ENCODE measurements at regions not wholly inside any gene's neighbourhood (a gene's known extent, or its start where the extent isn't known, plus 50 kb on each side); places are given as distances from the start of the nearest gene placed in this dataset.
"Not testable (repeated sequence)": the region's sequence is repeated elsewhere in the genome, so short reads cannot be mapped to it uniquely, and the experiment has no call there.

DNA sequence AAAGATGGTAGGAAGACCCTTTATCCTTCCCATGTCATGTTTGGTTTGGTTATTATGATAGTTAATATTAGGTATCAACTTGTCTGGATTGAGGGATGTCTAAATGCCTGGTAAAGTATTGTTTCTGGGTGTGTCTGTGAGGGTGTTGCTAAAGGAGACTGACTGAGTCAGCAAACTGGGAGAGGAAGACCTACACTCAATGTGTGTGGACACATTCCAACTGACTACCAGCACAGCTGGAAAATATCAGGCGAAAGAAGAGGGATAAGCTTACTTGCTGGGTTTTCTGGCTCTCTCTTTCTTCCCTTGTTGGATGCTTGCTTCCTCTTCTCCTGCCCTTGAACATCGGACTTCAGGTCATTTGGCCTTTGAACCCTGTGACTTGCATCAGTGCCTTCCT, 1227.6 kb upstream of the EPHA6 start:
- DNase-seq = peak; percentile 11

DNA sequence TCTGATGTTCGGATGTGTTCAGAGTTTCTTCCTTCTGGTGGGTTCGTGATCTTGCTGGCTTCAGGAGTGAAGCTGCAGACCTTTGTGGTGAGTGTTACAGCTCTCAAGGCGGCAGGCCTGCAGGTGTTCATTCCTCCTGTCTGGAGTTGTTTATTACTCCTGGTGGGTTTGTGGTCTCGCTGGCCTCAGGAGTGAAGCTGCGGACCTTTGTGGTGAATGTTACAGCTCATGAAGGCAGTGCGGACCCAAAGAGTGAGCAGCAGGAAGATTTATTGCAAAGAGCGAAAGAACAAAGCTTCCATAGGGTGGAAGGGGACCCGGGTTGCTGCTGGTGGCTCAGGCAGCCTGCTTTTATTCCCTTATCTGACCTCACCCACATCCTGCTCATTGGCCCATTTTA, 1226.8 kb upstream of the EPHA6 start:
- DNase-seq = not testable (repeated sequence)

DNA sequence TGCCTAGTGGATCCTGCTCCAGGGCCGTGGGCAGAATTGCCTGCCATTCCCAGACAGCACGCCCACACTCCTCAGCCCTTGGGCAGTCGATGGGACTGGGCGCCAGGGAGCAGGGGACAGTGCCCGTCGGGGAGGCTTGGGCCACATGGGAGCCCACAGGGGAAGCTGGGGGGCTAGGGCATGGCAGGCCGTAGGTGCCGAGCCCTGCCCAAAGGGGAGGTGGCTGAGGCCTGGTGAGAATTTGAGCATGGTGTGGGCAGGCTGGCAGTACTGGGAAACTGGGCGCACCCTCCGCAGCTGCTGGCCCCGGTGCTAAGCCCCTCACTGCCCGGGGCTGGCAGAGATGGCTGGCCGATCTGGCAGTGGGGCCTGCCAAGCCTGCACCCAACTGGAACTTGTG, 1225.9 kb upstream of the EPHA6 start:
- DNase-seq = no peak

- no peak for DNase-seq
Measured at GRCh38 chr3:95595416-95596075, 1218.8 kb upstream of the EPHA6 start.

- no peak for DNase-seq
Measured at GRCh38 chr3:95607926-95608325, 1206.5 kb upstream of the EPHA6 start.

DNA sequence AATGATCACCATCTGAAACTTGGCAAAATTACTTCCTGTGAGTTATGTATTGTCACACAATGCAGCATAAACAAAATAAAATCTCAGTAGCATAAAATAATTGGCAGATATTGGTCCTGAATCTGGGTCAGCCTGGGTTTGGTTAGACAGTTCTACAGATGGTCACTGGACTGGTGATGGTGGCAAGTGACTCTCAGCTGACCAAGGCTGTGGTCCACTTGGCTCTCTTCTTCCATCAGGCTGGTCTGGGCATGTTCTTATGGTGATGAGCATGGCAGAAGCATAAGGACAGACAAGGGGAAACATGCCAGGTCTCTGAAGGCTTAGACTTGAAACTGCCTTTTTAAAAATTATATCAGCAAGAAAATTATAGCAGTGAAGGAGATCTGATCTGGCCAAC, 1205.0 kb upstream of the EPHA6 start:
- no peak for DNase-seq

GRCh38 chr3:95612611-95613010, 1201.8 kb upstream of the EPHA6 start:
- DNase-seq = no peak

- no peak for DNase-seq
Measured at GRCh38 chr3:95613993-95614392, 1200.4 kb upstream of the EPHA6 start.

GRCh38 chr3:95615592-95616310, 1198.6 kb upstream of the EPHA6 start:
- no peak for DNase-seq

DNA sequence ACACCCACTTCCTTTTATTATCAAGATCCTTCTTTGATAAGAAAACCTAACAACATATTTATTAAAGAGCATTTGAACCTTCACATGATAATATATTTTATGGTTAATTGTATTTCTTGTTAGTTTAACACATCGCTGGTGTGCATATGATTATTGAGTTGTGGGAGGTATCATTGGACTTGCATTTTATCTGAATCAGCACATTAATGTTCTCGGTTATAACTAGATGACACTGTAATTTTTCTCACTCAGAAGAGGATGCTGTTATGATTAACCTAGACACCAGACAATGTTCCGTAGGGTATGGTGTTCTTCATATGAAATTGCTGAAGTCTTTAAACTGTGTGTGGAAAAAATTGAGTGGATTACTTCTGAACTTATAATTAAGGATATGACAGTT, 1188.3 kb upstream of the EPHA6 start:
- no peak for DNase-seq

DNA sequence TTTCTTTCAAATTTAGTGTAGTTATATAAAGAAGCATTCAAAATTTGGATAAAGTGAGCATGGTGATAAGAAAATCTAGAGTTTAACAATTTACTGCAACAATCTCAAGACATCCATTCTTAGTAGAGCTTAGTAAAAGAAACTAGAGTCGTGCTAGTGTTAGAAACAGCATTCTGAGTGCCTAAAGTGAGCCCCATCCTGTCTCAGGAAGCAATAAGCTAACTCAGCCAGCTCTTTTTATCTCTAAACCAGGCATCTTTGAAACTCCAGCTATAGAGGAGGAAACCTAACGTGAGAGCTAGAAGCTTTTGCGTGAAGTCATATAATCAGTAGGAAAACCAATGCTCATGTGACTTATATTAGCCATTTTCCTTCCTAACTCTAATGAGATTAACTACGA, 1187.1 kb upstream of the EPHA6 start:
- no peak for DNase-seq

GRCh38 chr3:95627697-95628096, 1186.7 kb upstream of the EPHA6 start:
- DNase-seq = no peak

DNA sequence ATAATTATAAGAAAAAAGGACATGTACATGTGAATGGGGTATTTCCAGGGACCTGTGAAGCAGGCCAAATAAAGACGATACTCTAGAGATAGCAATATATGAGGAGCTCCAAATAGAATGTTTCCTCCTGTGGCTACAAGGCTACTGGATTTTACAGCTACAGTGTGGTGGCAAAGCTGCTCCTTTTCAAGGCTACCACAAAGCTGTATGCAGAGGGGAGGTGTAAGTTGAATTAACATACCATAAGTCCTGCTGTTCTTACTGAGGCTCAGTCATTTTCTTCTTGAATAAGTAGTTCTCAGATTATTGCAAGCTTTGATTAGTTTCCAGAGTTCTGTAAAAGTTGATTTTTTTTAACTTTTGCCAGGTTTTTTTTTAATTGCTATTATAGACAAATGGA, 1184.6 kb upstream of the EPHA6 start:
- no peak for DNase-seq

- DNase-seq = no peak
Measured at GRCh38 chr3:95645291-95645690, 1169.1 kb upstream of the EPHA6 start.

GRCh38 chr3:95654570-95655362, 1159.6 kb upstream of the EPHA6 start:
- DNase-seq = no peak

DNA sequence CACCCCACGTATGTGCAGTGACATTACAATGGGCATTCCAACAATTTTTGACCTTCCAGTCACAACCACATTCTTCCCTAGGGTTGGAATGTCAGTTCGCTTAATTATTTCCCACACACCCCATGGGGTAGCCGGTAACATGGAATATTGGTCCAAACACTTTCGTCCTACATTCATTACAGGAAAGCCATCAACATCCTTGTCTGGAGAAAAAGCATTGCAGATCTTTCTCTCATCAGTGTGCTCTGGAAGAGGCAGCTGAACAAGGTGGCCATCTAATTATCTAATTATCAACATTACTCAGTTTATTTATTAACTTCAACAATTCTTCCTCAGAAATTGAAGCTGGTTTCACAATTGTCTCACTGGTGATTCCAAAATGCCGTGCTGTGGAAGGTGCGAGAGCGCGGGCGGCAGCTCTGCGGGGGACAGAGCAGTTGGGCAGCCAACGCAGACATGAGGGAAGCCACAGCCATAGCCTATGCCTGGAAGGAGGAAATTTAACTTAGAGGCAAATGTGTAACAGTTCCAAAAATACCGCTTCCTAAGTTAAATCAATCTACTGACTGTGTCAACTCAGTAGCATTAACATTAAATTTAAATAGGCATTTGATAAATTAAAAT, 1158.9 kb upstream of the EPHA6 start:
- no peak for DNase-seq

DNA sequence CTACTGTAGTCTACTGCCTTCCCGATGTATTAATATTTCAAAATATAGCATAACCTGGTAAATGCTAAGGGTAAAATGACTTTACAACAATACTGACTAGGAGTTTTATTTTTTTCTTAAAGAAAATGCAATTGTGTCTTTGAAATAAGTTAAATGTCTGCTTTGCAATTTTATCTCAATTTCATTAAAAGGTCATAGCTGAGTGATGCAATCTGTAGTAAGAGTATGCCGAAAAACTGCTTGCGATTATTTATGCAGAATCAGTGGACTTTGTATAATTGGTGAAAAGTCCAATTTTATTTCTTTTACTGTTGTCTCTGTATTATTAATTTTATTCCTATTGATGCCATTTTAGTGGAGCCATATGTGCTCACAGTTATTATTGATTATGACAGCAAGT, 1143.6 kb upstream of the EPHA6 start:
- no peak for DNase-seq

GRCh38 chr3:95673215-95673614, 1141.2 kb upstream of the EPHA6 start:
- no peak for DNase-seq

- no peak for DNase-seq
Measured at GRCh38 chr3:95705786-95706418, 1108.5 kb upstream of the EPHA6 start.

GRCh38 chr3:95707268-95707667, 1107.1 kb upstream of the EPHA6 start:
- DNase-seq = no peak

DNA sequence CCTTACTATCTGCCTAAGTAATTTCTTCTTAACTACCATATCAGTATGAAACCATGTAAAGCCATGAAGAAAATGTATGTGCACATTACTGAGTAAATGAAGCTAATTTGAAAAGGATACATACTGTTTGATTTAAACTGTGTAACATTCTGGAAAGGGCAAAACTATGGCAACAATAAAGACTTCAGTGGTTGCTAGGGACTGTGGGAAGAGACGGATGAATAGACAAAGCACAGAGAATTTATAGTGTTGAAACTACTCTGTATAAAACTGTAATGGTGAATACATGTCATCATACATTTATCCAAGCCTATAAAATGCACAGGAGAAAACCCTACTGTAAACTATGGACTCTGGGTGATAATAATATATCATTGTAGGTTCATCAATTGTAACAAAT, 1103.7 kb upstream of the EPHA6 start:
- no peak for DNase-seq

- no peak for DNase-seq
Measured at GRCh38 chr3:95711789-95712188, 1102.6 kb upstream of the EPHA6 start.

GRCh38 chr3:95715128-95715527, 1099.3 kb upstream of the EPHA6 start:
- no peak for DNase-seq
